Dedifferentiated amniotic fluid mesenchymal stem cell (primary cell): ENCODE measurements at regions not wholly inside any gene's neighbourhood (a gene's known extent, or its start where the extent isn't known, plus 50 kb on each side); places are given as distances from the start of the nearest gene placed in this dataset.
"Not testable (repeated sequence)": the region's sequence is repeated elsewhere in the genome, so short reads cannot be mapped to it uniquely, and the experiment has no call there.

Experiments
- DNase-seq: peaks from one replicate; pipeline ENCODE4 v3.0.0-alpha.2; 2016; ENCODE audit errors: extremely low spot score

DNA sequence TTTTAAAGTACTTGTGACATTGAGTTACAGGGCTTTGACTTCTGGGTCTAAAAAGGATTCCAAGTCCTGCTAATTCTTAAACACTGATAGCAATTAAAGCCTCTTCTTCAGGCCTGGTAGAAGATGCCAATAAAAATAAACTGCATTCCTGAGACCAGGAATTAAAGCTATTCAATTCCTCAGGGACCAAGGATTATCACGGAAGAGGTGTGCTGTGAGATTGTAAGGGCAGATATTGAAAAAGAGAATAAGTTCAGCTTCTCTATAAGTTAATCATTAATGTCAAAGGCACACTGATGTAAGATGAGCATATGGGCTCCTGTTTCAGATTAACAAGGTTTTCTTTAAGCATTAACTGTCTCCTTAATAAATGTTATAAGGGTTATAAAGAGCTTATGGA lies 611.3 kb downstream of the SI start:
- no peak for DNase-seq

DNA sequence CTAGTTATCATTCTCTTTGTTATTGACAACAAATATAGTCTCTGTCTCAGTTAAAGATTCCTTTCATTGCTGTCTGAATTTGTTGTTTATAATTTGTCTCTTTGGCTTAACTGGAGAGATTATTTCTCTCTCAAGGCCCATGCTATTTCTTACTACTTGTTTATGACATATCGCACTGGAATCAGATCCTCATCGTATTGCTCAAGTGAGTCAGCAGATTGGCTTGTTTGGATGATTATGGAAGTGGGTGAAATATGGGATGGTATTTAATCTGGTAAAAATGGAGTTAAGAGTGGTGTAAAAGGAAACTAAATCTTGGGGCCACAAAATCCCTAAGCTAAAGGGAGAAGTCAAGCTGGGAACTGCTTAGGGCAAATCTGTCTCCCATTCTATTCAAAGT lies 613.1 kb downstream of the SI start:
- peak; percentile 91 for DNase-seq

DNA sequence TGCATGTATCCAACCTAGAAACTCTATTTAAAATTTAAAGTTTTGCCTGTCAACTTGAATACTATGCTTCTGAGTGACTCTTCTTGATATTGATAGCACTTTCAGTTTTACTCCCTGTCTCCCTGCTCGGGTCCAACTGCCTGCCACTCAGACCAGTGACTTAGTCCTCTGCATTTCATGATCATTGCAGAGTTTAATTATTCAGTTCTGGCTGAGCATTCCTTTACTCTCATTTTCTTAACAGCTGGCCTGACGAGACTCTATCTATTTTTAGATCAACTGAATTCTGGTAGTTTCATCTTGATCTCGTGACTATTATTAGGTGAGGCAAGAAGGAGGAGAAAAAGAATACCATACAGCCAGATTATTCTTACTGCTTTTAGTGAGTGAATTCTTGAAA lies 617.4 kb downstream of the SI start:
- no peak for DNase-seq

DNA sequence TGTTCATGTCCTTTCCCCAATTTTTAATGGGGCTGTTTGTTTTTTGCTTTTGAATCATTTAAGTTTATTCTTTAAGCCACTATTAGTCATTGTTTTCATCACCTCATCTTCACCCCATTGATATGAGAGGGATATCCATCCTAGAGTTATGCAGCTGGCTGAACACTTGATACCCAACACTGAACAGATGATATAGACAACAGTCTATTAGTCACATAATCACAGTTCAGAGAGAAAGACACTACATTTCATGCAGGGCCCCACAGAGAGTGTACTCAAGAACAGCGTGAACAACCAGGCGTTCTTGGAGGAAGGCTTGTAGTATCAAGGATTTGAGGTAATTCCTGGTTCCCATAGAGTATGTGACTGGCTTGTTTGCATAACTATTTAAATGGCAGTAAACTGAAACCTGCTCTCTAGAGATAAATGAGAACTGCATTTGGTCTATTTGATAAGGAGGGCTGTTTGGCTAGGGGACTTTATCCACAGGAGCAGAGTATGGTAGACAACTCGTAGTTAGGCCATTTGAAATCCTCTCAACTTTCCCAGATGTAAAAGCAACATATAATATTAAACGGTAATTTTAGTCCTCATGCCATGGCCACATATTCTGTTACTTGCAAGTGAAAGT lies 618.7 kb downstream of the SI start:
- no peak for DNase-seq

DNA sequence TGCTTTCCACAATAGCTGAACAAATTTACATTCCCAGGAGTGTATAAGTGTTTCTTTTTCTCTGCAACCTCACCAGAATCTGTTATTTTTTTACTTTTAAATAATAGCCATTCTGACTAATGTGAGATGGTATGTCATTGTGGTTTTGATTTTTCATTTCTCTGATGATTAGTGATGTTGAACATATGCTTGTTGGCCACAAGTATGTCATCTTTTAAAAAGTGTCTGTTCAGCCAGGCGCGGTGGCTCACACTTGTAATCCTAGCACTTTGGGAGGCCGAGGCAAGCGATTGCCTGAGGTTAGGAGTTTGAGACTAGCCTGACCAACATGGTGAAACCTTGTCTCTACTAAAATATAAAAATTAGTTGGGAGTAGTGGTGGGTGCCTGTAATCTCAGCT lies 619.3 kb downstream of the SI start:
- DNase-seq: peak; percentile 84

DNA sequence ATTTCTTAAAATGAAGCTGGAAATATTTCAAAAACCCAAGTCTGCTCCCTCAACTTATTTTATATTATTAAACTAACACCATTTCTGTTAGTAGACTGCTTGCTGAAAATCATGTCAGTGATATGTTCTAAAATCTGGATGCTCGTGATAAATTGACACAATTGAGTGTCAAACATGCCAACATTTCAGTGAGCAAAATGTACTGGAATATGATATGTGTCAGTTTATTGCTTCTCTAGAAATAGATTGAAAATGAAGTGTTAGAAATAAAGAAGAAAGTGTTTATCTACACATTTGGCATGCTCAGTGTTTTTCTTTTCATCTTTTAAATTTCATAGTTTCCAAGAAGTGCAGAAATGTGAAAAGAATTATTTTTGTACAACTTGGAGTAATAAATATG lies 624.6 kb downstream of the SI start:
- DNase-seq: no peak

DNA sequence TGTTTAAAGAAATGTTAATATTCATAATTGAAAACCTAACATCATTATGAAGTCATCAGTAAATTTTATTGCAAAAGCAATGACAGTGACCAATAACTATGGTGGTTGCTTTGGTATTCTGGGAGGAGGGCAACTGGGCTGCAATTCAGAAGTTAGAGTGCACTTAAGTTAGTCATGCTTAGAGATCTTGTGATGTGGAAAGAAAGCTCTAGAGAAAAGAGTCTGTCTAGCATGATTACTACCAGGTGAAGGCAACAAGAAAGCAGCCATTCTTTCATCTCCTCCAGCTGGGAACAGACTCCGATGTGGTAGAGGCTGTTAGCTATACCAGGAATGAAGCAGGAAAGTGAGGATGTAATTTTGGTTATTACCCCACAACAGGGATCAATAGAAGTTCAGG lies 625.6 kb downstream of the SI start:
- DNase-seq: no peak

DNA sequence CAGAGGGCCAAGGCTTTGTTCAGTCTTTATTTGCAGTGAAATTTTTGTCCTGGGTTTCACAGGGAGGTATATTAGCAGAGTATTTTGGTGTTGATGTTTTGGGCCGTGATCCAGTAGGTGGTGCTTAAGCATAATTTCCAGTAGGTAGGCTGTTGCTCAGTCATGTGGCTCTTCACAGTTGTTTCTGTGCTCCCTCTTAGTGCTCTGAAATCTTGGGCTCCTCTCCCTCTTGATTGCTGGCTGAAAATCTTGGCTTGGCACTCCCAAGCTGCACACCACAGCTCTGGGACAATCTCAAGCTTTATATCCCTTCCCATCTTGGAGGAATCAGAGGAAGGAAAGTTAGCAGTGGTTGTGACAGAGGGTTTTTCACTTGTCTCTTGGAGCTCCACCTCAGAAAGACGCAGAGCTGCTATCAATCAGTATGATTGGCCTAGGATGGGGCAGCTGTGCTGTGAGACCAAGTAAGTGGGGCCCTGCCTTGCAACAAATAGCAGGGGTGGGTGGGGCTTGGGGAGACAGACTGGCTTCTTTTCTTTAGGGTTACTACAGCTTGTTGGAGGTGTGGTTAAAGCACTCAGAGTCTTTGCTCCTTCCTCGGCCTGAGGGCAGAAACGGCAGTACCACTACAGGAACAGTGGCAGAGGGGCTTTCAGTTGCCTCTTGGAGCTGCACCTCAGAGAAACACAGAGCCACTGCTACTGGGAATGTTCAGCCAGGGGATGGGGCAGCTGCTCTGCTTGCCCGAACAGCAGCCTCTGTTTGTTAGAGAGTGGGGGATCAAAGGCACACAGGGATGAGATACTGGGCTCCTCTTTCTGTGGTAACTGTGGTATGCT lies 627.0 kb downstream of the SI start:
- no peak for DNase-seq

DNA sequence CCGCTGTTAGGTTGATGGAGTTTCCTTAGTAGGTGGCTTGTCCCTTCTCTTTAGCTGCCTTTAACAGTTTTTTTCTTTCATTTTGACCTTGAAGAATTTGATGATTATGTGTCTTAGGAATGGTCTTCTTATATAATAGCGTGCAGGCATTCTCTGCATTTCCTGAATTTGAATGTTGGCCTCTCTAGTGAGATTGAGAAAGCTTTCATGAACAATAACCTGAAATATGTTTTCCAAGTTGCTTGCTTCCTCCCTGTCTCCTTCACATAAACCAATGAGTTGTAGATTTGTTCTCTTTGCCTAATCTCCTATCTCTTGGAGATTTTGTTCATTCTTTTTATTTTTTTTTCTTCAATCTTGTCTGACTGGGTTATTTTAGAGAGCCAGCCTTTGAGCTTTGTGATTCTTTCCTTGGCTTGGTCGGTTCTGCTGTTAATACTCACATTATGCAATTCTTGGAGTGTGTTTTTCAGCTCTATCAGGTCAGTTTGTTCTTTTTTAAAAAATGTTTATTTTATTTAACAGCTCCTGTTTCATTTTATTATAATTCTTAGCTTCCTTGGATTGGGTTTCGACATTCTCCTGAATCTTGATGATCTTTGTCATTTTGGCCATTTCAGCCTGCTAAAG lies 627.9 kb downstream of the SI start:
- DNase-seq: peak; percentile 59

DNA sequence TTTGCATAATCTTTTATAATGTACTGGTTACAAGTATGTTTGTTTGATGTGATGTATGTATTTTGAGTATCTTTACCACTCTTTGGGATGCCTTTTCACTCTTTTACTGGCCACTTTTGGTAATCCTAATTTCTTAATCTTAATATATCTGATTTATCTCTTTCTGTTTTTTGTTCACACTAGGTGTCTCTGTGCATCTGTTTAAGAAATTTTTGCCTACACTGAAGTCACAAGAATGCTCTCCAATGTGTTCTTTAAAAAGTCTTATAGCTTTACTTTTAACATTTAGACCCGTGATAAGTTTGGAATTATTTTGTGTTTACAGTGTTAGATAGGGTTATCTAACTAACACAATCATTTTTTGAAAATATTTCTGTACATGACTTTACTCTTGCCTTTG lies 659.1 kb downstream of the SI start:
- DNase-seq: no peak

DNA sequence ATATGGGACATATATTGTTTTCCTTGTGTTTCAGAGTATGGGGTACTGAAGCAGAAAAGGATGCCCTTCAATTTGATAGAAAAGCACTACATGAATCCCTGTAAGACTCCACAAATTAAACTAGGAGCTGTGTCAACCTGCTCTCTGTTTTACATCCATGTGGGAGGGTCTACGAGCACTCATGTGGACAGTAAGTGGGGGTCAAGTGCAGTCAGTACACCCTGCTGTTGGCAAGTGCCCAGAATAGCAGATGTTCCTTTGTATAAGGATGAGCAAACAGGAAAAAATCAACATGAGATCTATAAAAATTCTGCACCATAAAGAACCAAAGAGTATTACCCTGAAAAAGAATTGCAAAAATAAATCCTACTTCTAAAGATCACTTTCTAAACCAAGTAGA lies 659.9 kb downstream of the SI start:
- DNase-seq: no peak

DNA sequence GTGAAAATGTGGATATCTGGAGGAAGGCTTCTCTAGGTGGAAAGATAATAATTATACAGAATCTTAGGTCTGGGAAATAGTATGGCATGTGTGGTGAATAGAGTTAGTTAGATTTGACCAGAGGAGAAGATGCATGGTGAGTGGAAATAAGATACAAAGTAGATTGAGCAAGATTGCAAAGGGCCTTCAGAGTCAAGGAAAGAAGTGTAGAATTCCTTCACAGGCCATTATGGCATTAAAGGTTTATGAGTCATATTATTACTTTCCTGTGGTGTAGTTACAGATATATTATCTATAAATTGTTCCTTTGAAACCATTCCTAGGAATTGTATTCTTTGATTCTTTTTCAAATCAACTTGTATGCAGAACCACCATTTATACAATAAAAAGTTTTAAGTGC lies 660.3 kb downstream of the SI start:
- no peak for DNase-seq

DNA sequence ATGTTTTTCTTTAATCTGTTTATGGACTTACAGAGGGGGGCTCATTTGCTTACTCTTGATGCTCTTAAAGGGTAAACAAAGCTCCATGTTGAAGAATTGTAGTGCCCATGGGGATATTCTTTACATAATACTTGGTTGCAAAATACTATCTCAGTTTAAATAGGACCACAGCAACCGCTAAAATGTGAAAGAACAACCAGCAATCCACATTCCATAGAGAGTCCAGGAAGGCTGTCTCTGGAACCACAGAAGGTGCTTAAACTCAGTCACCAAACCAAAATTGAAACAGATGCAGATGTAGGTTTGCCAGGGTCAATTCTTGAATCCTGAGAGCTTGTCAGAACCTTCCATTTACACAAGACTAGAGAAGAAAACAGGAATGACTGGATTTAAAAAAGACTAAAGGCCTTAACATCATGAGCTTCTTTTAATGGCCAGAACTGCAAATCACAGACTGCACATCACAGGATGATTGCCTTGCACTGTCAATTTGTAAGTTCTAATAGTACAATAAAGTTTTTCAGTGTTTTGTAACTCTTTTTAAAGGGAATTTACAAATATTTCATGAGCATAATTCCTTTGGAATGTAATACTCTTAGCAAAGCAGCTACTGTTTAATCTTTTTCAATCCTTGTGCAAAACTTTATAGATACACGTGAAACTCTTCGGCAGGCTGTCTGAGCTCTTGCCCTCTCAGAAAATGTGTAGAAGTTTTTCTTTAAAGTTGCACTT lies 661.6 kb downstream of the SI start:
- DNase-seq: no peak

DNA sequence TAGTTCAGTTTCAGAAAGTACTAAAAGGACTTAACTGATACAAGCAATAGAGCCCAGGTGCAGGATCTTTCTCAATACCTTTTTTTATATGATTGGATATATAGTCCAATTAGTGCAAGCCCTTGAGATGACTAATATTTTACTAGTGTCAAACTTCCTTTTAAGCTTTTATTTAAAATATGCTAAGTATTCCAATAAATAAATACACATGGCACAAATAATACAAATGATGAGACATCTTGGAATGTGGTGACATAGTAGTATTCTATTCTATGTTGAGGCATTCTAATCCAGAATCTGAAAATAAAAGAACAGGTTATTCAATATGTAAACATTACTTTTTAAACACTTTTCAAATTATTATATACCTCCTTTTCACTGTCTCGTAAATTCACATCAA lies 670.0 kb downstream of the SI start:
- no peak for DNase-seq

DNA sequence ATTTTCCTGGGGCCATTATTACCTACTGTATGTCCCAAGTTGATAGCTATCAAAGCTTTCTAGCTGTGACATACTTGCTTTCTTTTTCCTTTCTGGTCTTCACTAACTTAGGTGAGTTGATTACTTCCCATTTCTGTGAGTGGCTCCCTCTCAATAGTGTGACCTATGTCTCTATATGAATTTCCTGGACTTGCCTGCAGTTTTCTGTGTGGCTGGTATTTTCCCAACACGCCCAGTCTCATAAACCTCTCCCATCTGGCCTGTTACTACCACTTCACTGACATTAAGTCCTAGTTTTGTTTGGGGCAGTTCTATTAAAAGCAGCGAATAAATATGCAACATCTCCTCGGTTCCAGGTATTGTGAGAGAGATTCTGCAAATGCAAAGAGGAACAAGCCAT lies 671.2 kb downstream of the SI start:
- no peak for DNase-seq

DNA sequence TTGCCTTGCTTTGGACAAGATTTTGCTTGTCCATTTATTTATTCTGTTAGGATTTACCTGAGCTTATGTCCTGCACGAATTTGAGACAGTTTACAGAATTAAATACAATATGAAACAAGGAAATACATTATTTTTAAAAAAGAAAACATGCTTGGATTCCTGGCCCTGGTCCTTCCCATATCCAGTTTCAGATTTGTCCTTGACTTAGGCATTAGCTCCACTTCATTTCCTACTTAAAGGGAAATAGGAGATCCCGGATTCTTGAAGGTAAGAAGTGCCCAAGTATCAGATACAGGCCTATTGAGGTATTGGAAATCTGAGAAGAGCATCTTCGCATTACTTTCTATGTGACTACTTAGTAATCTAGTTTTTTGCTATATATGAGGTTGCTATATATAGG lies 672.0 kb downstream of the SI start:
- DNase-seq: no peak

DNA sequence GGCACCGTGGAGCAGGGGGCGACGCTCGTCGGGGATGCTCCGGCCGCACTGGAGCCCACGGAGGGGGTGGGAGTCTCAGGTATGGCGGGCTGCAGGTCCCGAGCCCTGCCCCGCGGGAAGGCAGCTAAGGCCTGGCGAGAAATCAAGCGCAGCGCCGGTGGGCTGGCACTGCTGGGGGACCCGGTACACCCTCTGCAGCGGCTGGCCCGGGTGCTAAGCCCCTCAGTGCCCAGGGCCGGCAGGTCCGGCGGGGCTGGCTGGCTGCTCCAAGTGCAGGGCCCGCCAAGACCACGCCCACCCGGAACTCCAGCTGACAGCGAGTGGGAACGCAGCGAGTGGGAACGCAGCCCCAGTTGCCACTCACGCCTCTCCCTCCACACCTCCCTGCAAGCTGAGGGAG lies 676.4 kb downstream of the SI start:
- no peak for DNase-seq

DNA sequence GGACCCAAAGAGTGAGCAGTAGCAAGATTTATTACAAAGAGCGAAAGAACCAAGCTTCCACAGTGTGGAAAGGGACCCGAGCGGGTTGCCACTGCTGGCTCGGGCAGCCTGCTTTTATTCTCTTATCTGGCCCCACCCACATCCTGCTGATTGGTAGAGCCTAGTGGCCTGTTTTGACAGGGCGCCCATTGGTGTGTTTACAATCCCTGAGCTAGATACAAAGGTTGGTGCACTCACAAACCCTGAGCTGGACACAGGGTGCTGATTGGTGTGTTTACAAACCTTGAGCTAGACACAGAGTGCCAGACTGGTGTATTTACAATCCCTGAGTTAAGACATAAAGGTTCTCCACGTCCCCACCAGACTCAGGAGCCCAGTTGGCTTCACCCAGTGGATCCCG lies 676.9 kb downstream of the SI start:
- DNase-seq: not testable (repeated sequence)

DNA sequence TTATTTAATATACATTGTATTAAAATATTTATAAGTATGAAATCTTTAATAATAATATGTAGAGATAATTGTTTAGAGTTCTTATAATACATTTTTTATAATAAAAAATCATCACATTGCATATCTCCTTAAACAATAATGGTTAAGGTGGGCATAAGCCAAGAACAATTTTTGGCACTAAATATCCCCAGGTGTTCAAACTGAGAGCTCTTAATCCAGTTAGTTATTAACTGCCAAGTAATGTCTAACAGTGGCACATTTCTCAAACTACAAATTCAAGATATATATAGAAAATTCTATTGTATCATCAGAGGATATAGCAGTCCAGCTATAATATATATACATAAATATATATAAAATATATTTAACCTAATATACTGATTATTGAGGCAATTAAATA lies 680.8 kb downstream of the SI start:
- no peak for DNase-seq

DNA sequence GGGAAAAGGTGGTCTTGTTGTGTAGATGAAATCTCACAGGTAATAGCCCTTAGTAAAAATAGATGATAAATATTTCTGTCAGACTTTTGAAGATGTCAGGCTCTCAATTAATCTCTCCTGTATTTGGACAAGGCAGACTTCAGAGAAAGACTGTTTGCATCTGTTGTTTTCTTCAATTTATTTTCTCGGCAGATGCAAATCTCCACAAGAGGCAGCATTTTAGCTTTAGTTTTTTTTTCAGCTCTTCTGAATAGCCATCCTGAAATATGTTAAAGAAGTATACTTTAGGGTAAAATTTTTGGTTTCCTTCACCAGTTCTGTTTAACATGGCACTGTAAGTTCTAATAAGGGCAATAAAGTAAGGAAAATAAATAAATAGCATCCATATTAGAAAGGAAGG lies 685.1 kb downstream of the SI start:
- no peak for DNase-seq

DNA sequence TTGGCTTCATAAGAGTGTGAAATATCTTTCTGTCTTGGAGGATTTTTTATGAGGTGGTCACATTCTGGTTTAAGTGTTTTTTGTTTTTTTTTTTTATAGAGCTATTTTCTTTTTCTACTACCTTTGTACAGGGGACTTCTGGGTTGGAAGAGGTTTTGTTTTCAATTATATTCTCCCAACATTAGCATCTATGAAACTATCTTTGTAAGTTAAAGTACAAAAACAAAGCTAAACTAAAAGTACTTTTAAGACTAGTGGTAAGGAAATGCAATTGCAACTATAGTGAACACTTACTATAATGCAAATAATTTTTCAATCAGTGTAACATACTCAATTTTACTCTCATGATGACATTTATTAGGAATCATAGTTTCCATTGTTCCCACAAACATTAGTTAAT lies 688.2 kb downstream of the SI start:
- no peak for DNase-seq

DNA sequence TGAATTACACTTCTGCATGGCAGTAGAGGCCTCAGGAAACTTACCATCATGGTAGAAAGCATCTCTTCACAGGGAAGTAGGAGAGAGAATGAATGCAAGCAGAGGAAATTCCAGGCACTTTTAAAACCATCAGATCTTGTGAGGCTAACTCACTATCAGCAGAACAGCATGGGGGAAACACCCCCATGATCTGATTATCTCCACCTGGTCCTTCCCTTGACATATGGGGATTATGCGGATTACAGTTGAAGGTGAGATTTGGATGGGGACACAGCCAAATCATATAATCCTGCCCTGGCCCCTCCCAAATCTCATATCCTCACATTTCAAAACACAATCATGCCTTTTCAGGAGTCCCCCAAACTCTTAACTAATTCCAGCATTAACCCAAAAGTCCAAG lies 691.1 kb downstream of the SI start:
- DNase-seq: no peak

DNA sequence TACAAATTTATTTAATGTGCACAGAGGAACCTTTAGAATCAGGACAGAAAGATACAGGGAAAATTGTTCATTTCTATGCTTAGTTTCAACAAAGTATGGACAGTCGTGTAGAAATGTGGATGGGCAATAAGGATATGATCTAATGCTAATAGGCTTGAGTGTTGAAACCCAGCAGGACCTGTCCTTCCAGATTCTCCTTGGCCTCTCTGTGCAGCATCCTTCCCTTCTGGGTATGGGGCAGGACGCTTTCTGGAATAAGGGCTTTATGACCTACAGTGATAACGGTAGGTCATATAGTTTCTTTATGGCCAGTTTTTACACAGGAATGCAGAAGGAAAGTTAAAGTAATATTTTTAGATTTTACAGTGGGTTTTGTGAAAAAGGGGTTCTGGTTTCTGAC lies 698.1 kb downstream of the SI start:
- DNase-seq: no peak
